Head of caudate nucleus (tissue), 42 donors: ENCODE measurements at regions not wholly inside any gene's neighbourhood (a gene's known extent, or its start where the extent isn't known, plus 50 kb on each side); places are given as distances from the start of the nearest gene placed in this dataset.

Experiments used
- DNase-seq, 42 donors: peaks; one replicate each; pipeline versions ENCODE4 v3.0.0 to v3.0.0-alpha.2; 2020 to 2021; ENCODE audit warnings: mixed read lengths in 7 of 42
- intact Hi-C: fragments of 100-400 bp; cut with DNase I; formaldehyde crosslinking; loops from one replicate; pipeline ENCODE4 v1.15.0; 2022

GRCh38 chr20:50416269-50417022 is 93.7 kb upstream of the PTPN1 start:
- DNase-seq = no peak
- intact Hi-C loops = no loop called here

- DNase-seq = no peak
- intact Hi-C loops = no loop called here
Measured at GRCh38 chr20:50417023-50417329, 93.2 kb upstream of the PTPN1 start.

GRCh38 chr20:50417484-50418235 is 92.5 kb upstream of the PTPN1 start:
- DNase-seq = no peak
- intact Hi-C loops = no loop called here

GRCh38 chr20:50418890-50419642 is 91.1 kb upstream of the PTPN1 start:
- intact Hi-C loops = no loop called here
- no peak for DNase-seq

- no peak for DNase-seq
- intact Hi-C loops = no loop called here
Measured at GRCh38 chr20:50420380-50420779, 89.8 kb upstream of the PTPN1 start.

- DNase-seq = no peak
- intact Hi-C loops = no loop called here
Measured at GRCh38 chr20:50421356-50422340, 88.5 kb upstream of the PTPN1 start.

- no peak for DNase-seq
- intact Hi-C loops = no loop called here
Measured at GRCh38 chr20:50423758-50424157, 86.4 kb upstream of the PTPN1 start.

- intact Hi-C loops = no loop called here
- DNase-seq = no peak
Measured at GRCh38 chr20:50425076-50425475, 85.1 kb upstream of the PTPN1 start.

- intact Hi-C loops = no loop called here
- DNase-seq = no peak
Measured at GRCh38 chr20:50426866-50427718, 83.1 kb upstream of the PTPN1 start.

- DNase-seq = no peak
- intact Hi-C loops = no loop called here
Measured at GRCh38 chr20:50427719-50428083, 82.5 kb upstream of the PTPN1 start.

GRCh38 chr20:50428097-50428828 is 81.9 kb upstream of the PTPN1 start:
- intact Hi-C loops = no loop called here
- no peak for DNase-seq

GRCh38 chr20:50429412-50429811 is 80.8 kb upstream of the PTPN1 start:
- intact Hi-C loops = no loop called here
- DNase-seq = no peak

- intact Hi-C loops = no loop called here
- DNase-seq = no peak
Measured at GRCh38 chr20:50431066-50431450, 79.1 kb upstream of the PTPN1 start.

GRCh38 chr20:50433001-50433761 is 77.0 kb upstream of the PTPN1 start:
- intact Hi-C loops = no loop called here
- no peak for DNase-seq

- DNase-seq = no peak
- intact Hi-C loops = no loop called here
Measured at GRCh38 chr20:50434321-50434652, 75.9 kb upstream of the PTPN1 start.

GRCh38 chr20:50434653-50435396 is 75.4 kb upstream of the PTPN1 start:
- intact Hi-C loops = no loop called here
- DNase-seq = no peak
